HEK293 (cell line): ENCODE measurements at regions not wholly inside any gene's neighbourhood (a gene's known extent, or its start where the extent isn't known, plus 50 kb on each side); places are given as distances from the start of the nearest gene placed in this dataset.

Source experiments
- CTCF ChIA-PET: fragments of 350-600 bp; formaldehyde crosslinking; extraction: SDS; loops from one replicate; lab custom pipeline; 2021; ENCODE audit warnings: antibody characterized with exemption; lab: Yijun Ruan, JAX
- POLR2A ChIA-PET: fragments of 300-600 bp; formaldehyde crosslinking; extraction: SDS; loops from one replicate; lab custom pipeline; 2020; ENCODE audit warnings: antibody characterized with exemption, inconsistent platforms; lab: Yijun Ruan, JAX
- H3K27ac ChIP-seq: fragments of 200-500 bp; sonication (Bioruptor generic); 2 replicates; pipeline ENCODE4 v1.5.1; 2014; ENCODE audit warnings: low read depth, low read length, control low read depth, inconsistent platforms; ENCODE audit errors: extremely low read depth
- H3K36me3 ChIP-seq, 2 experiments: fragments of 200-500 bp in 1 of 2; sonication (Bioruptor generic) in 1 of 2; 1 replicate in 1 of 2; 2 replicates in 1 of 2; pipeline ENCODE4 v1.5.1; 2014 to 2017; ENCODE audit warnings: inconsistent platforms in 2 of 2, low read length in 2 of 2; ENCODE audit not compliant: control insufficient read depth in 2 of 2, insufficient read depth in 1 of 2
- H3K4me1 ChIP-seq: fragments of 200-500 bp; sonication (Bioruptor generic); 2 replicates; pipeline ENCODE4 v1.5.1; 2014; ENCODE audit warnings: mild to moderate bottlenecking, low read length, inconsistent platforms; ENCODE audit not compliant: control insufficient read depth, insufficient read depth
- H3K4me3 ChIP-seq: 2 replicates; pipeline ENCODE4 v1.5.1; 2011; ENCODE audit warnings: low read depth, mild to moderate bottlenecking, control low read depth, low read length, moderate library complexity
- H3K9me3 ChIP-seq: fragments of 200-500 bp; sonication (Bioruptor generic); 2 replicates; pipeline ENCODE4 v1.5.1; 2014; ENCODE audit warnings: low read depth, low read length, inconsistent platforms; ENCODE audit not compliant: control insufficient read depth, insufficient read depth
- HIC1 ChIP-seq: fragments of 450-650 bp; formaldehyde crosslinking; IDR thresholded peaks from 2 replicates; pipeline ENCODE4 v1.5.1; 2016; ENCODE audit warnings: missing biosample characterization, missing genetic modification characterization
- OSR2 ChIP-seq: fragments of 450-650 bp; formaldehyde crosslinking; IDR thresholded peaks from 2 replicates; pipeline ENCODE4 v1.5.1; 2016; ENCODE audit warnings: missing biosample characterization, missing genetic modification characterization
- OVOL3 ChIP-seq: fragments of 450-650 bp; formaldehyde crosslinking; IDR thresholded peaks from 2 replicates; pipeline ENCODE4 v1.5.1; 2016; ENCODE audit warnings: missing biosample characterization, missing genetic modification characterization
- REST ChIP-seq: fragments of 450-650 bp; formaldehyde crosslinking; IDR thresholded peaks from 2 replicates; pipeline ENCODE4 v1.5.1; 2016; ENCODE audit warnings: missing biosample characterization, missing genetic modification characterization
- SALL2 ChIP-seq: fragments of 450-650 bp; formaldehyde crosslinking; IDR thresholded peaks from 2 replicates; pipeline ENCODE4 v1.5.0; 2017; ENCODE audit warnings: missing biosample characterization, mild to moderate bottlenecking, missing genetic modification characterization, borderline replicate concordance
- ZBTB7A ChIP-seq: fragments of 450-650 bp; formaldehyde crosslinking; IDR thresholded peaks from 2 replicates; pipeline ENCODE4 v1.5.1; 2016; ENCODE audit warnings: low read depth, missing biosample characterization, missing genetic modification characterization
- ZNF19 ChIP-seq: fragments of 450-650 bp; formaldehyde crosslinking; IDR thresholded peaks from 2 replicates; pipeline ENCODE4; 2016; ENCODE audit warnings: missing biosample characterization, missing genetic modification characterization, low read depth
- ZNF2 ChIP-seq: fragments of 450-650 bp; formaldehyde crosslinking; IDR thresholded peaks from 2 replicates; pipeline ENCODE4 v1.5.1; 2016; ENCODE audit warnings: missing biosample characterization, missing genetic modification characterization
- ZNF23 ChIP-seq: fragments of 450-650 bp; formaldehyde crosslinking; IDR thresholded peaks from 2 replicates; pipeline ENCODE4 v1.5.1; 2016; ENCODE audit warnings: missing biosample characterization, missing genetic modification characterization, borderline replicate concordance
- ZNF24 ChIP-seq: fragments of 450-650 bp; formaldehyde crosslinking; IDR thresholded peaks from 2 replicates; pipeline ENCODE4 v1.5.1; 2016; ENCODE audit warnings: missing biosample characterization, missing genetic modification characterization
- ZNF324 ChIP-seq: fragments of 450-650 bp; formaldehyde crosslinking; IDR thresholded peaks from 2 replicates; pipeline ENCODE4 v1.5.1; 2016; ENCODE audit warnings: missing biosample characterization, missing genetic modification characterization
- ZNF518A ChIP-seq: fragments of 450-650 bp; formaldehyde crosslinking; conservative IDR thresholded peaks from 2 replicates; pipeline ENCODE4 v1.5.1; 2016; ENCODE audit warnings: low read depth, missing biosample characterization, missing genetic modification characterization
- ZNF521 ChIP-seq: fragments of 450-650 bp; formaldehyde crosslinking; IDR thresholded peaks from 2 replicates; pipeline ENCODE4 v1.5.1; 2017; ENCODE audit warnings: missing biosample characterization, mild to moderate bottlenecking, missing genetic modification characterization
- ZNF621 ChIP-seq: fragments of 450-650 bp; formaldehyde crosslinking; IDR thresholded peaks from 2 replicates; pipeline ENCODE4 v1.5.1; 2017; ENCODE audit warnings: missing biosample characterization, missing genetic modification characterization
- ZNF654 ChIP-seq: fragments of 450-650 bp; formaldehyde crosslinking; IDR thresholded peaks from 2 replicates; pipeline ENCODE4 v1.5.1; 2016; ENCODE audit warnings: low read depth, missing biosample characterization, missing genetic modification characterization
- ZNF670 ChIP-seq: fragments of 450-650 bp; formaldehyde crosslinking; IDR thresholded peaks from 2 replicates; pipeline ENCODE4 v1.5.1; 2016; ENCODE audit warnings: missing biosample characterization, missing genetic modification characterization, low read depth
- ZNF785 ChIP-seq: fragments of 450-650 bp; formaldehyde crosslinking; IDR thresholded peaks from 2 replicates; pipeline ENCODE4 v1.5.1; 2016; ENCODE audit warnings: missing biosample characterization, missing genetic modification characterization

- CTCF ChIA-PET = no interaction called here
- H3K9me3 ChIP-seq = no peaks in the 10 kb centered on the region
- no peak overlapping the region for H3K4me3 ChIP-seq
- no peaks in the 10 kb centered on the region for H3K36me3 ChIP-seq
- H3K27ac ChIP-seq = no peak overlapping the region
- POLR2A ChIA-PET = no interaction called here
- no peak for TF ChIP-seq ZBTB7A (tag by site-specific recombination)
- TF ChIP-seq ZNF324 (tag by site-specific recombination) = no peak
- no peaks in the 10 kb centered on the region for H3K4me1 ChIP-seq
Observed at GRCh38 chr12:108009442-108010070, 119.5 kb upstream of the WSCD2 start.

- Histone ChIP-seq H3K27ac (no peak overlapping the region), H3K4me1 (no peaks in the 10 kb centered on the region), H3K36me3 (no peaks in the 10 kb centered on the region), H3K4me3 (no peak overlapping the region), H3K9me3 (no peaks in the 10 kb centered on the region)
- ChIA-PET POLR2A (no interaction called here), CTCF (no interaction called here)
- TF ChIP-seq ZNF24 (tag by site-specific recombination) (no peak), HIC1 (tag by site-specific recombination) (no peak), OVOL3 (tag by site-specific recombination) (no peak), ZNF19 (tag by site-specific recombination) (no peak), ZNF621 (tag by site-specific recombination) (no peak), ZNF2 (no peak), REST (no peak), ZNF23 (tag by site-specific recombination) (no peak), ZNF670 (tag by site-specific recombination) (no peak), OSR2 (tag by site-specific recombination) (no peak), ZNF785 (no peak), SALL2 (tag by site-specific recombination) (no peak), ZNF521 (tag by site-specific recombination) (no peak), ZNF518A (tag by site-specific recombination) (no peak), ZNF654 (no peak), ZBTB7A (tag by site-specific recombination) (no peak)
Observed at GRCh38 chr12:108016022-108016564, 113.0 kb upstream of the WSCD2 start.
